ENCODE measurements at regions not wholly inside any gene's neighbourhood (a gene's known extent, or its start where the extent isn't known, plus 50 kb on each side); places are given as distances from the start of the nearest gene placed in this dataset.

DNA sequence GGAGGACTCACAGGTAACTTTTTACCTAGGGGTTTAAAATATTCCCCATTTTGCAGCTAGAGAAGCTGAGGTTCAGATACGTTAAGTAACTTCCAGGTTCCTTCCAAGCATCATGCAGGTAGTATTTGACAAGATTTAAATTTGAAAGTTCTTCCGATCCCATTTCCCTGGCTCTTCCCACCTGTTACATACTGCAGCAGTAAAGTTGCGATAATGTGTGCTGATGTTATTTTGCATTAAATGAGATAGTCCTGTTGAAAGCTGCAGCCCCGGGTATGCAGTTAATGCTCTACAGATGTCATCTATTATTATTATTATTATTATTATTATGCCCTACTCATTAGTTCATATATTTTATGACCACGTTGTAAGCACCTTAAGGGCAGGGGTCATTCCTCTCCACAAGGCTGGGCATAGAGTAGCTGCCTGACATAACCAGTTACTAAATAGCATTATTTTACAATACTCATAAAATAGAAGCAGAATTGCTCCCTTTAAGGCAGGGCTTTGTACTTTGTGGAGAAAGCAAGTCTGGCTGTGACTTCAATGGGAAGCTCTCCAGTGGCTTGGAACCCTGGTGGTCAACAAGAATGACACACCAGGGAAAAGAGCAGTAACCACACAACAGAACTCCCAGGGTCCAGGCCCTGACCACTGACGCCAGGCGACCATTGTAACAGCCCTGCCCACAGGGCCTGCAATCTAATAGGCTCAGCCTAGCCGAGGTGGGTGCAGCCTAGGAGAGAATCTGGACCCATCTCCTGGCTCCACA, 90.8 kb upstream of the CALM2 start:
- TF ChIP-seq, protein P1, sequence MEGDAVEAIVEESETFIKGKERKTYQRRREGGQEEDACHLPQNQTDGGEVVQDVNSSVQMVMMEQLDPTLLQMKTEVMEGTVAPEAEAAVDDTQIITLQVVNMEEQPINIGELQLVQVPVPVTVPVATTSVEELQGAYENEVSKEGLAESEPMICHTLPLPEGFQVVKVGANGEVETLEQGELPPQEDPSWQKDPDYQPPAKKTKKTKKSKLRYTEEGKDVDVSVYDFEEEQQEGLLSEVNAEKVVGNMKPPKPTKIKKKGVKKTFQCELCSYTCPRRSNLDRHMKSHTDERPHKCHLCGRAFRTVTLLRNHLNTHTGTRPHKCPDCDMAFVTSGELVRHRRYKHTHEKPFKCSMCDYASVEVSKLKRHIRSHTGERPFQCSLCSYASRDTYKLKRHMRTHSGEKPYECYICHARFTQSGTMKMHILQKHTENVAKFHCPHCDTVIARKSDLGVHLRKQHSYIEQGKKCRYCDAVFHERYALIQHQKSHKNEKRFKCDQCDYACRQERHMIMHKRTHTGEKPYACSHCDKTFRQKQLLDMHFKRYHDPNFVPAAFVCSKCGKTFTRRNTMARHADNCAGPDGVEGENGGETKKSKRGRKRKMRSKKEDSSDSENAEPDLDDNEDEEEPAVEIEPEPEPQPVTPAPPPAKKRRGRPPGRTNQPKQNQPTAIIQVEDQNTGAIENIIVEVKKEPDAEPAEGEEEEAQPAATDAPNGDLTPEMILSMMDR (IDR thresholded peaks at IDR 0.05; ENCODE audit: poor library complexity, severe bottlenecking), result no peak
- TF ChIP-seq, protein P2, sequence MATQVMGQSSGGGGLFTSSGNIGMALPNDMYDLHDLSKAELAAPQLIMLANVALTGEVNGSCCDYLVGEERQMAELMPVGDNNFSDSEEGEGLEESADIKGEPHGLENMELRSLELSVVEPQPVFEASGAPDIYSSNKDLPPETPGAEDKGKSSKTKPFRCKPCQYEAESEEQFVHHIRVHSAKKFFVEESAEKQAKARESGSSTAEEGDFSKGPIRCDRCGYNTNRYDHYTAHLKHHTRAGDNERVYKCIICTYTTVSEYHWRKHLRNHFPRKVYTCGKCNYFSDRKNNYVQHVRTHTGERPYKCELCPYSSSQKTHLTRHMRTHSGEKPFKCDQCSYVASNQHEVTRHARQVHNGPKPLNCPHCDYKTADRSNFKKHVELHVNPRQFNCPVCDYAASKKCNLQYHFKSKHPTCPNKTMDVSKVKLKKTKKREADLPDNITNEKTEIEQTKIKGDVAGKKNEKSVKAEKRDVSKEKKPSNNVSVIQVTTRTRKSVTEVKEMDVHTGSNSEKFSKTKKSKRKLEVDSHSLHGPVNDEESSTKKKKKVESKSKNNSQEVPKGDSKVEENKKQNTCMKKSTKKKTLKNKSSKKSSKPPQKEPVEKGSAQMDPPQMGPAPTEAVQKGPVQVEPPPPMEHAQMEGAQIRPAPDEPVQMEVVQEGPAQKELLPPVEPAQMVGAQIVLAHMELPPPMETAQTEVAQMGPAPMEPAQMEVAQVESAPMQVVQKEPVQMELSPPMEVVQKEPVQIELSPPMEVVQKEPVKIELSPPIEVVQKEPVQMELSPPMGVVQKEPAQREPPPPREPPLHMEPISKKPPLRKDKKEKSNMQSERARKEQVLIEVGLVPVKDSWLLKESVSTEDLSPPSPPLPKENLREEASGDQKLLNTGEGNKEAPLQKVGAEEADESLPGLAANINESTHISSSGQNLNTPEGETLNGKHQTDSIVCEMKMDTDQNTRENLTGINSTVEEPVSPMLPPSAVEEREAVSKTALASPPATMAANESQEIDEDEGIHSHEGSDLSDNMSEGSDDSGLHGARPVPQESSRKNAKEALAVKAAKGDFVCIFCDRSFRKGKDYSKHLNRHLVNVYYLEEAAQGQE (IDR thresholded peaks at IDR 0.05; ENCODE audit: borderline replicate concordance), result no peak
- TF ChIP-seq EZH2 (IDR thresholded peaks at IDR 0.05; ENCODE audit: borderline replicate concordance, insufficient read depth, low read length, poor library complexity, severe bottlenecking), result no peak
- TF ChIP-seq POLR2AphosphoS5 (IDR thresholded peaks at IDR 0.05), result no peak
- no peak for TF ChIP-seq TAF1 (IDR thresholded peaks at IDR 0.05; ENCODE audit: low read depth)
- TF ChIP-seq EP300 (conservative IDR thresholded peaks at IDR 0.05; ENCODE audit: poor library complexity, severe bottlenecking), result no peak

Measured in neural cell (in vitro differentiated cells).